ENCODE measurements at regions not wholly inside any gene's neighbourhood (a gene's known extent, or its start where the extent isn't known, plus 50 kb on each side); places are given as distances from the start of the nearest gene placed in this dataset.

DNA sequence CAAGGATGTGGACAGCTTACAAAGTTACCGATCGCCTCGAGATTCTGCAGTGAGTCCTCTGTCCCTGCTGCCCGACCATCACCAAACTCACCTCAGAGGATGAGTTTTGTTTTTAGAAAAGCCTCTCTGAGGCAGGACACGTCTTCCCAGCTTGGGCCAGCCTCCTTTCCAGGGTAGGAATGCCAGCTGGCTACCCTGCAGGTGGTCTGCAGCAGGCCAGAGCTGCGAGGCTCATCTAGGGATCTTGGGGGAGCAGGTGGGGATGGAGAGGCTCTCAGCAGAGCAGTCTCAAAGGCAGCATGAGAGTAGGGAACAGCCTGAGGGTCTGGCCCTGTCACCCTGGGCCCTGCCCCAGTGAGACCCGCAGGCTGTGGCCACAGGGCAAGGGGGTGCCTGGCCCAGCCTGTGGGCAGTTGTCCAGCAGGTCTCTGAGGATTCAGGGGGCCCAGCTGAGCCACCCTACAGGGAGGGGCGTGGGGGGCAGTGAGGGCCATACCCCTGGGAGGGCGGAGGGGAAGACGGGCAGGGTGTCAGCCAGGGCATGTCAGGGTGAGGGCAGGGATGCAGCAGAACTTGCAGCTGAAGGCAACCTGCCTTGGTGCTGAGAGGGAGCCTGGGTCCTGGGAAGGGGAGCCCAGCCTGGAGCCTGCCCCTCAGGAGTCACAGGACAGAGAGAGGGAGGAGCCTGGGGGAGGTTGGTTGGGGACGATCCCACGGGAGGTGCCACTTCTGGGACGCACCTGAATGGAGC is 57.3 kb upstream of the TPM4 start:
- ChIA-PET CTCF (ENCODE audit: low intra/inter-chr PET ratio, low total read pairs) (no interaction called here), POLR2A (no interaction called here)
- Histone ChIP-seq H3K4me3 (replicated peaks in 1 of 3; ENCODE audit: insufficient read depth in 1 of 3, low read depth in 2 of 3, low read length in 3 of 3) (no peak overlapping the region), H4K20me1 (ENCODE audit: insufficient read depth, low read length) (no peaks in the 10 kb centered on the region), H3K4me1 (ENCODE audit: insufficient read depth, low read length) (no peaks in the 10 kb centered on the region), H3K27me3 (ENCODE audit: control insufficient read depth in 1 of 2, insufficient read depth in 2 of 2, low read length in 2 of 2) (peaks cover 0 to 12% of the 10 kb centered on the region in 2 experiments; a peak in 2 of 5 replicates), H3K27ac (ENCODE audit: extremely low read length, insufficient read depth, low read length) (no peak overlapping the region), H2AFZ (ENCODE audit: low read length) (no peak overlapping the region), H3K4me2 (ENCODE audit: low read depth, low read length) (no peak overlapping the region), H3K79me2 (ENCODE audit: insufficient read depth, low read length) (no peaks in the 10 kb centered on the region), H3K9me3 (ENCODE audit: low read length) (no peaks in the 10 kb centered on the region), H3K9ac (ENCODE audit: insufficient read depth, low read depth, low read length) (no peak overlapping the region), H3K36me3 (replicated peaks in 1 of 2; ENCODE audit: control insufficient read depth in 1 of 2, insufficient read depth in 2 of 2, low read length in 2 of 2) (no peaks in the 10 kb centered on the region)
- ATAC-seq (no peak), FAIRE-seq (no peak), DNase-seq (ENCODE audit: low spot score) (no peak)
- 33% methylated on average over 6 of the region's 13 CpGs for WGBS (ENCODE audit: low lambda C conversion rate)
- BruUV-seq (replicated peaks), result no TSS peak
- in situ Hi-C loops (cut with HindIII; ENCODE audit: extremely low pct_ligation_motif_present, low pct_unique_long_range_greater_than_20kb), result no loop called here
- intact Hi-C loops (cut with micrococcal nuclease; ENCODE audit: unreplicated experiment), result no loop called here
- TF ChIP-seq ARNT2 (CRISPR knock-in tag; IDR thresholded peaks at IDR 0.05; ENCODE audit: low read depth) (no peak), PHF20 (CRISPR knock-in tag; IDR thresholded peaks at IDR 0.05) (no peak), PHF5A (CRISPR knock-in tag; IDR thresholded peaks at IDR 0.05; ENCODE audit: low read depth, unreplicated experiment) (no peak), HNRNPUL1 (IDR thresholded peaks at IDR 0.05; ENCODE audit: low read depth, low read length) (no peak)
- TF ChIP-seq, protein P1, sequence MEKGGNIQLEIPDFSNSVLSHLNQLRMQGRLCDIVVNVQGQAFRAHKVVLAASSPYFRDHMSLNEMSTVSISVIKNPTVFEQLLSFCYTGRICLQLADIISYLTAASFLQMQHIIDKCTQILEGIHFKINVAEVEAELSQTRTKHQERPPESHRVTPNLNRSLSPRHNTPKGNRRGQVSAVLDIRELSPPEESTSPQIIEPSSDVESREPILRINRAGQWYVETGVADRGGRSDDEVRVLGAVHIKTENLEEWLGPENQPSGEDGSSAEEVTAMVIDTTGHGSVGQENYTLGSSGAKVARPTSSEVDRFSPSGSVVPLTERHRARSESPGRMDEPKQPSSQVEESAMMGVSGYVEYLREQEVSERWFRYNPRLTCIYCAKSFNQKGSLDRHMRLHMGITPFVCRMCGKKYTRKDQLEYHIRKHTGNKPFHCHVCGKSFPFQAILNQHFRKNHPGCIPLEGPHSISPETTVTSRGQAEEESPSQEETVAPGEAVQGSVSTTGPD (CRISPR knock-in tag; IDR thresholded peaks at IDR 0.05), result no peak
- TF ChIP-seq, protein P2, sequence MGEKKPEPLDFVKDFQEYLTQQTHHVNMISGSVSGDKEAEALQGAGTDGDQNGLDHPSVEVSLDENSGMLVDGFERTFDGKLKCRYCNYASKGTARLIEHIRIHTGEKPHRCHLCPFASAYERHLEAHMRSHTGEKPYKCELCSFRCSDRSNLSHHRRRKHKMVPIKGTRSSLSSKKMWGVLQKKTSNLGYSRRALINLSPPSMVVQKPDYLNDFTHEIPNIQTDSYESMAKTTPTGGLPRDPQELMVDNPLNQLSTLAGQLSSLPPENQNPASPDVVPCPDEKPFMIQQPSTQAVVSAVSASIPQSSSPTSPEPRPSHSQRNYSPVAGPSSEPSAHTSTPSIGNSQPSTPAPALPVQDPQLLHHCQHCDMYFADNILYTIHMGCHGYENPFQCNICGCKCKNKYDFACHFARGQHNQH (CRISPR knock-in tag; IDR thresholded peaks at IDR 0.05), result no peak

All from HepG2 (cell line).